HL-60/S4 treated with phorbol 12-myristate 13-acetate at 8.2 ng/mL for 4 days and 3 days (cell line): ENCODE measurements at regions not wholly inside any gene's neighbourhood (a gene's known extent, or its start where the extent isn't known, plus 50 kb on each side); places are given as distances from the start of the nearest gene placed in this dataset.

ENCODE experiments used
- in situ Hi-C: fragments of 300-500 bp; cut with MboI; formaldehyde crosslinking; loops from 2 replicates; pipeline ENCODE4 v1.15.0; 2022; ENCODE audit warnings: low sequenced_read_pairs

DNA sequence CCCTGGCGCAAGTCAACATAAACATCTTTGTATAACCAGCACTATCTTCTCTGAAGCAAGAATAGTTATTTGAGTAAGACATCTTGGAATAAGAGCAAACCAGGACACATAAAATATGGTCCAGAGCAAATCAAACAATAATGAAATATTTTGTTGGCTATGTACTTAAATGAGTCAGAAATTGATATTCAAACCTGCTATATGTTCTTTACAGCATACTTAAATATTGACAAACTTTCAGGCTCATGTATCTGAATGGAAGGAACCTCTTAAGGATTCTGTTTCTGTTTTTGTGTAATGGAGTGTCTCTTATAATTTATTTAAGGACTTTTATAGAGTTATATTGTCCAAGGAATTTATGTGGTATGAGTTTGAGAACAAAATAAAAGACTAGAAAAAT is 747.3 kb downstream of the EFNA5 start:
- in situ Hi-C loops, result no loop called here

DNA sequence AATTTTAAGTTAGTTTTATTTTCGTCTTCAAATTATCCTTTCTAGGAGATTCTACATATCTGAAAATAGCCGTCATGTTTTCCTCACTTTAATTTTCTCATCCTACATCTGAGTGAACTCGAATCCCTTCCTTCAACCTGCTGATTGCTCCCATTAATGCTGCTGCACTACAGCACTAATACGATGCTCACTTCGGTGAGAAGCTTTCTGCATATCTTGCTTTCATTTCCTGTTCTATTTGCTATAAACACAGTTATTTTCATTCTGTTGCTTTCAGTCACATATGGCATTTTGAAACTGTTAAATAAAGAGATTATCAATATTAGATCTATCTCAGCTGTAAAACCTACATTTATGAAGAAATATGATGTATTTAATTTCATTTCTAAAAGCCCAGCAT is 749.2 kb downstream of the EFNA5 start:
- in situ Hi-C loops, result no loop called here

GRCh38 chr5:106910486-106910885 is 760.3 kb downstream of the EFNA5 start:
- in situ Hi-C loops, result no loop called here

- in situ Hi-C loops, result no loop called here
Observed at GRCh38 chr5:106909716-106910115, 761.0 kb downstream of the EFNA5 start.

DNA sequence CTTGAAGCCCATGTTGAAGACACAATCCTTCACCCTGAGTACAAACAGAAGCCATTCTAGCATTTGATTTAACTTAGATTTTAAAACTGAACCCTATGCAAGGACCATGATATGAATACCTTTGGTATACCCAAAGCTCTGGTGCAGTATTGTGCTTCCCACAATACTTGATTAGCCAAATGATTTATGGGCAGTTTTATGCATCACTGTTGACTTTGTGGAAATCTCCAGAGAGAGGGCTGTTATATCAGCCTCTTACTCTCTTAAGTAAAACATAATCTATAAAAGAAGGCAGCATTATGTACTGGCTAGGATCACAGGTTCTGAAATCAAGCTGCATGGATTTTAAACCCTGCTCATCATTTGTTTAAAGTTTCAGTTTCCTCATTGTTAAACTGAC is 762.8 kb downstream of the EFNA5 start:
- in situ Hi-C loops, result no loop called here

GRCh38 chr5:106906199-106906598 is 764.5 kb downstream of the EFNA5 start:
- in situ Hi-C loops, result no loop called here

- in situ Hi-C loops, result no loop called here
Observed at GRCh38 chr5:106894964-106895363, 775.8 kb downstream of the EFNA5 start.

DNA sequence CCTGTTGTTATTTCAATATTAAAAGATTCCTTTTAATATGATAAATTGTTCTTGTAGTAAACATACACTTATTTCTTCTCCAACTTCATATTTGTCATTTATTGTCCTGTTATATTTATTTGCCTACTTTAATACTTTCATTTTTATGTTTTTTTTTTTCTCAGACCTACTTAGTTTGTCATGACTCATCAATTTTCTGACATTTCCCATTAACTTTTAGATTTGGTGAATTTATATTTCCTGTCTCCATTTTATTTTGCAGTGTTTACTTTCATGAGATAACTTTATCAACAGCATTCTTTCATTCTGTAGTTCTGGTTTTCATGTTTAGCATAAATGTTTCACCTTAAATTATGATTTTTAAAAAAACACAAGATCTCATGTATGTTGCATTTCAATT is 788.7 kb downstream of the EFNA5 start:
- in situ Hi-C loops, result no loop called here

GRCh38 chr5:106880656-106881055 is 790.1 kb downstream of the EFNA5 start:
- in situ Hi-C loops, result no loop called here

- in situ Hi-C loops, result no loop called here
Observed at GRCh38 chr5:106877881-106878280, 792.9 kb downstream of the EFNA5 start.

DNA sequence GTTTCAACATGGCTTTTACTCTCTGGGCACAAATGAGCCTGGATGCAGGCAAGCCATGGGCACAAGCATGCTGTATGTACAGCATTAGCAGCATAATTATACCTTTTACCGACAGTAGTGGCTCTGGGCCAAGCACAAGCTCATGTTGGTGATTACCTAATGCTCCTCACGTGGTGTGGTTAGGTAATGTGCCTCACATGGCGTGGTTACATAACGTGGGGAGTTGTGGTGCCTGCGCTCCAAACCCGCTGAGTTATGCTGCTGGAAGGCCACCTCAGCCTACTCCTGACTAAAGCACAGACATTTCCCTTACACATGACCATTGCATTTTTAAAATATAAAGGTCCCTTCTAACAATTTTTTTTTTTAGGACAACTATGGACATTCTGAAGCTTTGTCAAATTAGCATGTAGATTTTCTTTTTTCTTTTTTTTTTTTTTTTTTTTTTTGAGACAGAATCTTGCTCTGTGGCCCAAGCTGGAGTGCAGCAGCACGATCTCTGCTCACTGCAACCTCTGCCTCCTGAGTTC is 794.0 kb downstream of the EFNA5 start:
- in situ Hi-C loops, result no loop called here

- in situ Hi-C loops, result no loop called here
Observed at GRCh38 chr5:106876298-106876622, 794.5 kb downstream of the EFNA5 start.

DNA sequence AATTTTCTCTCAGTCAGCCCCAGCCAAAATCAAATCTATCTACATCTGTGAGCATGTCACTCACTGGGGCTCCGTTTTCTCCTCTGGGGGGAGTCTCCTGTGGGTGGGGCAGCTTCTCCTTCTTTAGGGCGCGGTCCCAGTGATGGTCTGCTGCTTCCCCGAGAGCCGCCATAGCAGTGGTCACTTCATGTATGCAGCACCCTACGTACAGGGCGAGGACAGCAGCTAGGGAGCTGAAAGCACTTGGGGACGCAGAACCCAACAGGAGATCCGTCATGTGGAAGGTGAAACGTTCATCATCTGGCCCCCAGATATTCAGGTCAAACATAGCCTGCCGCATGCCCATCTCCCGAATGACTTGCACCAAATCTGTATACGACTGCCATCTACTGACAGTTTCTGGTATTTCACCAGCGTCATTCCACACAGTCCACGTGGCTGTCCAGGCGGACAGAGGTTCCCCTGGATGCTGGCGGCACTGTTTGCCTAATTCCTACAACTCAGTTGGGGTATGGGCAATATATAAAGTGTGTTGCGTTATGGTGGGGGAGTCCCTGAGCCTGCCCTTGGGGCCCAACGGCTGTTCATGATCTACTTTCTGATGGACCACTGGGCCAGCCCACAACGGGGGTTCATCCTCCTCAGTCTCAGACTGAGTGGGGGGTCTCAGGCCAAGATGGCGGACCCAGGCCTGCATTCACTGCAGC is 795.0 kb downstream of the EFNA5 start:
- in situ Hi-C loops, result no loop called here

- in situ Hi-C loops, result no loop called here
Observed at GRCh38 chr5:106874974-106875373, 795.8 kb downstream of the EFNA5 start.

- in situ Hi-C loops, result no loop called here
Observed at GRCh38 chr5:106874531-106874930, 796.2 kb downstream of the EFNA5 start.

GRCh38 chr5:106873568-106873967 is 797.2 kb downstream of the EFNA5 start:
- in situ Hi-C loops, result no loop called here

DNA sequence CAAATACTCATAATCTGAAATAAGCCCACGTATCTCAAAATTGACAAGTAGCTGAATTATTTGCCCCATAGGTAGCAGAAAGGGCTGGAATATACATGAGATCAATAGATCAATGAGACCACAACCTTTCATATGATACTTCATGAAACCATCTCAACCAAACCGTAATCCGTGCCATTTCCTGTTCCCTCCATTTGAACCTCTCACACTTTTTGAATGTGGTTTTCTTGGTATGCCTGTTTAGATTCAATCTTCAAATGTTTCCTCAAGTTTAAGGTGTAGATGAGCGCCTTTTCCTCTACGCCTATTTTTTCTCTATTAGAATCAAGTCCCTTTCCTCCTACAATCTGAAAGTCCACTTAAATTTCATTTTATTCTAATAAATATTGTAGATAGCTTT is 805.5 kb downstream of the EFNA5 start:
- in situ Hi-C loops, result no loop called here

DNA sequence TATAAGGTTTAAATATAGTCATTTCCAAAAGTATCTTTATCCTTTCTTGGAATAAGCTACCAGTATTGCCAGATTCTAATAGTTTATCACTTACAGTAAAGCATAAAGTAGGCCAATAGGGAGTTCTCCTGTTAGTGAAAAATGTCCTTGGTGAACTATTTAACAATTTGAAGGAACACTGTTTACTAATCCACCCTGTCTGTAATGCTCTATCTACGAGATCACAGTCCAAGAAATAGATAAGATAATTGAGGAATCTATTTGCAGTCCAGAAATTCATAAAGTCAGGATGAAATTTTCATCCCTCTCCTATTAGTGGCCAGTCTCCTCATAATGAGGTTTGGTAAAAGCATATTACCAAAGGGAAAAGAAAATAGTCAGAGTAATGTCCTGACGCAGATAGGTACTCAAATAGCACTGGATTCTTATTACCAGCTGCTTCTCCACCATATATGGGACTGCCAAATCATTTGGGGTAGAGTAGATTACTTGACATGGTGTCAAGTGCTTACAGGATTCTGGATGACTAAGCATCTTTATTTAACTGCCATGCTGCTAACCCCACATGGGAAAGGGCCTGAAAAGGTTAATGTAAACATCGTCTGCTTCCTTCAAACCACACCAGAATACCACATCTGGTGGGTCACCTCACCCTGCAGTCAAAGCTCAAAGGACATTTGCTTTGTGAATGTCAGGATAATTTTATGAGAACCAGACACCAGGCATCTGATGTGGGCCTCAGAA is 808.1 kb downstream of the EFNA5 start:
- in situ Hi-C loops, result no loop called here

DNA sequence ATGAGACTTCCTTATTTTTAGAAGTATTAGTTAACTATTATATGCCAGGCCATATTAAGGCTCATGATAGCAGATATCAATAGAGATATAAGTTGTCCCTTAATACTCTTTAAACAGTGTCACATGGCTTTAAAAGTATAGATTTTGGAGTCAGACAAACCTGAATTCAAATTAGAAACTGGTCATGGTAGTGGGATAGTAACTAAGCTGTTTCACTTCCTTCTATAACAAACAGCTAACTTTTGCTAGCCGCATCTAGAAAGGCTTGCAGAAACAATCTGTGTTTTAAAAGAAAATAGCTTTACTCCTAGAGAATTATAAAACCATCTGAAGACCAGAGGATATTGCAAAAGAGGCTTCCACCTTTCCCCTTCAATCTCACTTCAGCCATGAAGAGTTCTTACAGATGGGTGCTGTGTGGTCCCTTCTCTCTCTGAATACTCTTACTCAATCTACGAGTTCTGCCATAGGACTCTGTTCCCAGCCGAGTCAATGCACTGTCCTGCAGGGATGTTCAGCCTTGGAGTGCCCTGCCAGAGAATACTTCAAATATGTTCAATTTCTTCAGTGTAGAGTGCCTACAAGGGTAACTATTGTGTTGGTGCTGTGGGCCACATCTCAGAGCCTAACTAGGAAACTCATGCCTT is 810.2 kb downstream of the EFNA5 start:
- in situ Hi-C loops, result no loop called here

GRCh38 chr5:106858616-106859015 is 812.1 kb downstream of the EFNA5 start:
- in situ Hi-C loops, result no loop called here

- in situ Hi-C loops, result no loop called here
Observed at GRCh38 chr5:106854922-106855321, 815.8 kb downstream of the EFNA5 start.

GRCh38 chr5:106854105-106854687 is 816.5 kb downstream of the EFNA5 start:
- in situ Hi-C loops, result no loop called here
